ENCODE measurements at regions not wholly inside any gene's neighbourhood (a gene's known extent, or its start where the extent isn't known, plus 50 kb on each side); places are given as distances from the start of the nearest gene placed in this dataset.

DNA sequence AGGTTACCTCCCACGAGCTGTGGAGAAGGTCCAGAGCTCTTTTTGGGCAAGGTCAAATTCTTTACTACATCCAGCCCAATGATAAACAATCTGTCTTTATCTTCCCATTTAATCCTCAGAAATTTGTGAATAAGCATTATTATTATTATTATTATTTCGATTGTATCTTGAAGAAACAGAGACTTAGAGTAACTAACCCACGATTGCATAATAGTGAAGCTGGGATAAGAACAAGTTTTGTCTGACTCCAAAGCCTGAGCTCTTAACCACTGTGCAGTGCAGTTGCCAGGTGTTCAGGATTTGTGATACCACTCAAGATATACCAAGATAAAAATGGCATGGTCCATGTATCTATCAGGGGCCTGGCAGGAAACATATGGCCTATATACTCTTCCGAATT lies 166.5 kb upstream of the LDB2 start:
- FAIRE-seq (no peak), DNase-seq (ENCODE audit: low read depth, low spot score) (no peak)
- H3K27me3 ChIP-seq (ENCODE audit: control insufficient read depth, extremely low read depth, insufficient read depth, low read length): no peaks in the 10 kb centered on the region
- H3K79me2 ChIP-seq (ENCODE audit: control insufficient read depth, insufficient read depth, low read length): no peaks in the 10 kb centered on the region
- dilution Hi-C loops (cut with MboI; ENCODE audit: extremely low pct_ligation_motif_present, low sequenced_read_pairs): no loop called here
- H3K4me1 ChIP-seq (ENCODE audit: control insufficient read depth, extremely low read depth, insufficient read depth, low read length): peaks cover 22% of the 10 kb centered on the region
- H3K4me3 ChIP-seq (ENCODE audit: control insufficient read depth in 2 of 3, extremely low read depth in 1 of 3, insufficient read depth in 2 of 3, low read depth in 1 of 3, low read length in 3 of 3): no peak overlapping the region
- no peak overlapping the region for H3K27ac ChIP-seq (ENCODE audit: control insufficient read depth, insufficient read depth, low read length)
- TF ChIP-seq EZH2 (IDR thresholded peaks at IDR 0.05; ENCODE audit: low read length): no peak
- TF ChIP-seq, protein P1, sequence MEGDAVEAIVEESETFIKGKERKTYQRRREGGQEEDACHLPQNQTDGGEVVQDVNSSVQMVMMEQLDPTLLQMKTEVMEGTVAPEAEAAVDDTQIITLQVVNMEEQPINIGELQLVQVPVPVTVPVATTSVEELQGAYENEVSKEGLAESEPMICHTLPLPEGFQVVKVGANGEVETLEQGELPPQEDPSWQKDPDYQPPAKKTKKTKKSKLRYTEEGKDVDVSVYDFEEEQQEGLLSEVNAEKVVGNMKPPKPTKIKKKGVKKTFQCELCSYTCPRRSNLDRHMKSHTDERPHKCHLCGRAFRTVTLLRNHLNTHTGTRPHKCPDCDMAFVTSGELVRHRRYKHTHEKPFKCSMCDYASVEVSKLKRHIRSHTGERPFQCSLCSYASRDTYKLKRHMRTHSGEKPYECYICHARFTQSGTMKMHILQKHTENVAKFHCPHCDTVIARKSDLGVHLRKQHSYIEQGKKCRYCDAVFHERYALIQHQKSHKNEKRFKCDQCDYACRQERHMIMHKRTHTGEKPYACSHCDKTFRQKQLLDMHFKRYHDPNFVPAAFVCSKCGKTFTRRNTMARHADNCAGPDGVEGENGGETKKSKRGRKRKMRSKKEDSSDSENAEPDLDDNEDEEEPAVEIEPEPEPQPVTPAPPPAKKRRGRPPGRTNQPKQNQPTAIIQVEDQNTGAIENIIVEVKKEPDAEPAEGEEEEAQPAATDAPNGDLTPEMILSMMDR (optimal IDR thresholded peaks at IDR 0.05 in 1 of 3, IDR thresholded peaks at IDR 0.05 in 1 of 3, conservative IDR thresholded peaks at IDR 0.05 in 1 of 3; ENCODE audit: extremely low read depth in 1 of 3, insufficient read depth in 2 of 3, low read length in 3 of 3): no peak
- H2AFZ ChIP-seq (ENCODE audit: control insufficient read depth, low read length): no peak overlapping the region
- H4K20me1 ChIP-seq (ENCODE audit: control insufficient read depth, extremely low read depth, insufficient read depth, low read length): no peaks in the 10 kb centered on the region
- H3K9me3 ChIP-seq (ENCODE audit: control insufficient read depth, low read depth, low read length): no peaks in the 10 kb centered on the region
- no peak overlapping the region for H3K9ac ChIP-seq (ENCODE audit: control insufficient read depth, extremely low read depth, insufficient read depth, low read length)
- H3K36me3 ChIP-seq (ENCODE audit: control insufficient read depth in 2 of 2, extremely low read depth in 1 of 2, insufficient read depth in 2 of 2, low read length in 2 of 2): no peaks in the 10 kb centered on the region
- H3K4me2 ChIP-seq (ENCODE audit: control insufficient read depth, extremely low read depth, insufficient read depth, low read depth, low read length): no peak overlapping the region
- no peaks in the 10 kb centered on the region for H3K9me1 ChIP-seq (ENCODE audit: control insufficient read depth, extremely low read depth, insufficient read depth, low read length)

DNA sequence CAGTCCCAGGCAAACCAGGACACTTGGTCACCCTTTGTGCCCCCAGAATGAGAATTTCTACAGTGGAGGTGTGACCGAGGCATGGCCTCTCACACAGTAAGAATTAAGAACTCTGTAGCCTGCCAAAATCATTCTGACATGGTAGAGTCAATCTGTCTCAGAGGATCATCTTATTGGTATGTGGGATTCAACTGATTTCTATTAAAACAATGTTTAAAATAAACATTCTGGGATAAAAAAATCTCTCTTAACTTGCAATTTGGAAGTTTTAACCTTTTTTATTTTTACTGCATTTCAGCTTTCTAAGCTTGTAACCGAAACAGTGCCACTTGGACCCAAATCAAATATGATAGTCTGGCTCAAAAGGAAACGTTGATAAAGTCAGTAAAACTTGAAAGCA lies 165.4 kb upstream of the LDB2 start:
- H3K4me3 ChIP-seq (ENCODE audit: control insufficient read depth in 2 of 3, extremely low read depth in 1 of 3, insufficient read depth in 2 of 3, low read depth in 1 of 3, low read length in 3 of 3): no peak overlapping the region
- H4K20me1 ChIP-seq (ENCODE audit: control insufficient read depth, extremely low read depth, insufficient read depth, low read length): no peaks in the 10 kb centered on the region
- H3K4me2 ChIP-seq (ENCODE audit: control insufficient read depth, extremely low read depth, insufficient read depth, low read depth, low read length): no peak overlapping the region
- no peaks in the 10 kb centered on the region for H3K36me3 ChIP-seq (ENCODE audit: control insufficient read depth in 2 of 2, extremely low read depth in 1 of 2, insufficient read depth in 2 of 2, low read length in 2 of 2)
- TF ChIP-seq EZH2 (IDR thresholded peaks at IDR 0.05; ENCODE audit: low read length): no peak
- TF ChIP-seq, protein P1 (optimal IDR thresholded peaks at IDR 0.05 in 1 of 3, IDR thresholded peaks at IDR 0.05 in 1 of 3, conservative IDR thresholded peaks at IDR 0.05 in 1 of 3; ENCODE audit: extremely low read depth in 1 of 3, insufficient read depth in 2 of 3, low read length in 3 of 3): no peak
- H3K9ac ChIP-seq (ENCODE audit: control insufficient read depth, extremely low read depth, insufficient read depth, low read length): no peak overlapping the region
- dilution Hi-C loops (cut with MboI; ENCODE audit: extremely low pct_ligation_motif_present, low sequenced_read_pairs): no loop called here
- H3K4me1 ChIP-seq (ENCODE audit: control insufficient read depth, extremely low read depth, insufficient read depth, low read length): peaks cover 22% of the 10 kb centered on the region
- H3K27me3 ChIP-seq (ENCODE audit: control insufficient read depth, extremely low read depth, insufficient read depth, low read length): no peaks in the 10 kb centered on the region
- H2AFZ ChIP-seq (ENCODE audit: control insufficient read depth, low read length): no peak overlapping the region
- no peak overlapping the region for H3K27ac ChIP-seq (ENCODE audit: control insufficient read depth, insufficient read depth, low read length)
- H3K79me2 ChIP-seq (ENCODE audit: control insufficient read depth, insufficient read depth, low read length): no peaks in the 10 kb centered on the region
- no peaks in the 10 kb centered on the region for H3K9me3 ChIP-seq (ENCODE audit: control insufficient read depth, low read depth, low read length)
- H3K9me1 ChIP-seq (ENCODE audit: control insufficient read depth, extremely low read depth, insufficient read depth, low read length): no peaks in the 10 kb centered on the region
- DNase-seq (ENCODE audit: low read depth, low spot score) (no peak), FAIRE-seq (no peak)

Measured in keratinocyte (primary cell).